Fibroblast of pulmonary artery (primary cell): ENCODE measurements at regions not wholly inside any gene's neighbourhood (a gene's known extent, or its start where the extent isn't known, plus 50 kb on each side); places are given as distances from the start of the nearest gene placed in this dataset.

Source experiments
- DNase-seq: peaks from one replicate; pipeline ENCODE4 v3.0.0-alpha.2; 2010; ENCODE audit warnings: low read depth
- H3K4me3 ChIP-seq: replicated peaks from 2 replicates; pipeline ENCODE4 v1.5.1; 2011; ENCODE audit warnings: low read depth, mild to moderate bottlenecking, control low read depth, low read length, moderate library complexity
- CTCF ChIP-seq: IDR thresholded peaks from 2 replicates; pipeline ENCODE4 v1.5.1; 2011; ENCODE audit warnings: mild to moderate bottlenecking, control low read depth, low read length, inconsistent platforms; ENCODE audit errors: missing control alignments

- H3K4me3 ChIP-seq, result no peak overlapping the region
- DNase-seq, result no peak
- no peak for TF ChIP-seq CTCF
These were observed 362.3 kb upstream of the ZFP42 start for GRCh38 chr4:187633245-187633644.

DNA sequence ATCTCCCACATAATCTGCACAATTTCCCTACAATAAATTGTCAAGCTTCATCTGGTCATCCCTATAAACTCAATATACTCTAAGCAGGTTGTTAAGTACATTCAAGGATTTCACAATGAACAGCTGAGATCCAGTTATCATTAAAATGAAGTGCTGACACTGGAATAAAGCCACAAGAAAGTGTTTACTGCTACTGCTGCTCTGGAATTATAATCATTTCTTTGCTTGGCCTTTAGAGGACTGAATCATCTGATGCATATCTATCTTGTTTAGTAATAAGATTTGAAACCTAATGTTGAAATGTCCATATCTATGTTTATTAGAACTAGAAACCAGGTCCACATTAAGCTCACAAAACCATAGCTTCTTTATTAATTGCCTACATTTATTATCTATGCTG, 338.6 kb upstream of the ZFP42 start:
- no peak for TF ChIP-seq CTCF
- H3K4me3 ChIP-seq, result no peak overlapping the region
- DNase-seq, result no peak

- H3K4me3 ChIP-seq, result no peak overlapping the region
- no peak for TF ChIP-seq CTCF
- DNase-seq, result no peak
These were observed 332.5 kb upstream of the ZFP42 start for GRCh38 chr4:187663076-187663475.

DNA sequence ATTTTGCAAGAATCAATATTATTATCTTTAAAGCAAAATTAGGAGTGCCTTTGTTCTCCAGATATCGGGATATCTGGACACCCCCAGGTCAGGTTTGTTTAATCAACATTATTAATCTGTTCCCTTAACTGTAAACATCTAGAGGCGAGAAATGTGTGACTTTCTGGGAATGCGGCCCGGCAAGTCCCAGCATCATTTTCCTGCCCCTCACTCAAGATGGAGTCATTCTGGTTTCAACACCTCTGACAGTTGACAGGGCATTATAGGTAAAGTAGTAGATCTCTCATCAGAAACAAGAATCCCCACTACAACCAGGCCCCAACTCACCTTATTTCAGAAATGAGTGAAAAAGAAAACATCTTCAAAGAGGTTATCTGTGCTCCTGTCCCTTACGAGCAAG, 331.6 kb upstream of the ZFP42 start:
- DNase-seq, result no peak
- no peak overlapping the region for H3K4me3 ChIP-seq
- TF ChIP-seq CTCF, result no peak

DNA sequence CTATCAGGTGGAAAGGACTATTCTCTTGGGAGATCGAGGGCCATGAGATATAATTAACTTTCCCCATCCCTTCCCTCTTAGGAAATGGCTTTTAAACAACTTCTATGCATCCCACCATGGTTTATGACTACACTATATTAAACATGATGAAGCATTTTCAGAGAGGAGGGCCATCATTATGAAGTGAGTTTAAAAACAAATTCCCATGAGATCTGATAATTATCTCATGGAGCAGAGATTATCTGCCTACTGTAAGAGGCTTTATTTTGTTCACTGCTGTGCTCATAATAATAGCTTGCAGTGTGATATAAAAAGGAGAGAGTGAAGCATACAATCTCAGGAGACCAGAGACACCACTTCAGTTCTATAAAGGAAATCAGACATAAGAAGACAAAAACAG, 330.5 kb upstream of the ZFP42 start:
- no peak overlapping the region for H3K4me3 ChIP-seq
- no peak for TF ChIP-seq CTCF
- no peak for DNase-seq

DNA sequence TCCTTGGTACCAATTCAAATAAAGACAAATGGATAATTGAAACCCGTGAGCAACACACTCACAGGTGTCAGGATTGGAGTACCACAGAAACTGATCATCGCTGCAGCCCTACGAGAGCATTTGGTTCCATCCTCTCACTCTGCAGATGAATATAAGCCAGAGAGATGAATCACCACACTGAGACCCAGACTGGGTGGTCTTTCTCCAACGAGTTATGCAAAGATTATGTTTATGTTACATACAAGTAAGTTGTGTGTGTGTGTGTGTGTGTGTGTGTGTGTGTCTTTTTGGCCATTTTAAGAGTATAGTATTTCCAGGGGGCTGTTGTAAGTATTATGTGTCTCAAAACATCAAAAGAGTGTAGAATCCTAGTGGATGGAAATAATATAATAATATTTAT, 329.5 kb upstream of the ZFP42 start:
- no peak for DNase-seq
- H3K4me3 ChIP-seq, result no peak overlapping the region
- no peak for TF ChIP-seq CTCF

- no peak for TF ChIP-seq CTCF
- H3K4me3 ChIP-seq, result no peak overlapping the region
- DNase-seq, result no peak
These were observed 328.7 kb upstream of the ZFP42 start for GRCh38 chr4:187666697-187667494.
